Islet of Langerhans (tissue), 1 donor: ENCODE measurements at regions not wholly inside any gene's neighbourhood (a gene's known extent, or its start where the extent isn't known, plus 50 kb on each side); places are given as distances from the start of the nearest gene placed in this dataset.
"Not testable (repeated sequence)": the region's sequence is repeated elsewhere in the genome, so short reads cannot be mapped to it uniquely, and the experiment has no call there.

Experiments used
- FAIRE-seq: peaks from one replicate; lab custom pipeline; 2011; peaks lifted over from hg19 to GRCh38; lab: Jason Lieb, UNC

DNA sequence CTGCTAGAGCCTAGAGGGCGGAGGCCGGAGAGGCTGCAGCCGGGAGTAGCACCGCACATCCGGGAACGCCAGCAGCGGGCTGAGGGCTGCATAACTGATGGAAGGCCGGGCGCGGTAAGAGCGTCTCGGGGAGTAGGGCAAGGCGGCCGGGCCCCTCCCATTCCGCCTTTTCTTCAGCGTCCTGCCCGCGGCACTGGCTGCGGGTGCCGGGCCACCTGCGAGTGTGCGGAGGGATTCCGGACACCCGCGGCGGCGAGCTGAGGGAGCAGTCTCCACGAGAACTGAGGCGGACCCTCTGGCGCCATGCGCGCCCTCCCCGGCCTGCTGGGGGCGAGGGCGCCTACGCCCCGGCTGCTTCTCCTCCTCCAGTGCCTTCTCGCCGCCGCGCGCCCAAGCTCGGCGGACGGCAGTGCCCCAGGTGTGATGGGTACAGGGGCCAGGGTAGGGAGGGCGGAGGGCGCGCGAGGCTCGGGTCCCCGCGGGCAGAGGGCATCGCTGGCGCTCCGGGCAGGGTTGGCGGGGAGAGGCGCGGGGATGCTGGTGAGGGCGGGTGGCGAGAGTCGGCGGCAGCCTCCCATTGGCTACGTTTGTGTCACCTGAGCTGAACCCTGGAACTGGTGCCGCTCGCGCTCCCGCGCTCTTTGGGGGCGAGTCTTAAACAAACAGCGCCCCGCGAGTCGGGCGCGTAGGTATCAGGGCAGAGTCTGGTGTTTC lies 334.4 kb downstream of the SRGAP2C start:
- FAIRE-seq, result no peak

DNA sequence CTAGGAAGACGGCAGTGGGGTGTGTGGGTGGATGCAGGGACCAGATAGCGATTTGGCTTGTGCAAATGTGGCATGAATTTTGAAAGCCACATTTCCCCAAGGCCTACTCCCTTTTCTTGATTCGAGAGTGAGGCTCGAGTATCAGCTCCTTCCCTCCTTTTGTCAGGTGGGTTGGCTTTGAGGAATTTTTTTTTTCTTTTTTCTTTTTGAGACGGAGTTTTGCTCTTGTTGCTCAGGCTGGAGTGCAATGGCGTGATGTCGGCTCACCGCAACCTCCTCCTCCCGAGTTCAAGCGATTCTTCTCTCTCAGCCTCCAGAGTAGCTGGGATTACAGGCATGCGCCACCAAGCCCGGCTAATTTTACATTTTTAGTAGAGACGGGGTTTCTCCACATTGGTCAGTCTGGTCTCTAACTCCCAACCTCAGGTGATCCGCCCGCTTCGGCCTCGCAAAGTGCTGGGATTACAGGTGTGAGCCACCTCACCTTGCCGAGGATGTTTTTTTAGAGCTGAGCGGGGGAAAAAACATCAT lies 335.0 kb downstream of the SRGAP2C start:
- FAIRE-seq, result not testable (repeated sequence)

DNA sequence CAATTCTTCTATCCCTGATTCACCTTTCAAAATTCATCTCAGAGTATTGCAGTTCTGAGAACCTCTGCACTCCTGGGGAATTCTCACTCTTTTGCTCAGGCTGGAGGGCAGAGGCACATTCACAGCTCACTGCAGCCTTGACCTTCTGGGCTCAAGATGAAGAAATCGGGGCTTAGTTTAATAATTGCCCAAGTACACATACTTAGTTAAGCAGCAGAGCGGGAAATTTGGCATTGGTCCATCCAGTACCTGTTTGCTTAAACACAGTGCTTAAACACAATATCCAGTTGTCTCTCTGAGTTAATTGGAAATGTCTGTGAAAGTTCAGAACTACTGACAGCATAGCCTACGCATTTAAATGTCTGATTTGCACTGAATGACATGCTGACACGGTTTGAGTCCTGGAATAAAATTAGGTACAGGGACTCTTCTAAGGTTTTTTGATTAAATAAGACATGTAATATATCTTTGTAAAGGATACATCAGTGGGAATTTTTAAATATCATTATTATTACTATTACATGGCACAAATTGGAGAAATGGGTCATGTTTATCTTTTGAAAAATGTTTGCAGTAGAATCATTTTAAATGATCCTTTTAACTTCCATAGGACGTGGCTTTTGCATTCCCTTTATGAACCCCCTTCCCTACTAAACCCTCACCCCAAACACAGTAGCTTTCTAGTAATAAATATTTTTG lies 337.4 kb downstream of the SRGAP2C start:
- FAIRE-seq, result no peak

DNA sequence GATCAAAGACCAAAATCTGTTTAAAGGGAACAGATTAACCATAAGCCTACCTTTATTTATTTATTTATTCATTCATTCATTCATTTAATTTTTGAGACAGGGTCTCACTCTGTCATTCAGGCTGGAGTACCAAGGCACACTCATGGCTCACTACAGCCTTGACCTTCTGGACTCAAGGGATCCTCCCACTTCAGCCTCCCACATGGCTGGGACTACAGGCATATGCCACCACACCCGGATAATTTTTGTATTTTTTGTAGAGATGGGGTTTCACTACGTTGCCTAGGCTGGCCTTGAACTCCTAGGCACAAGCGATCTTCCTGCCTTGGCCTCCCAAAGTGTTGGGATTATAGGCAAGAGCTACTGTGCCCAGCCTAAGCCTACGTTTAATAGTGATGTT lies 338.3 kb downstream of the SRGAP2C start:
- not testable (repeated sequence) for FAIRE-seq

DNA sequence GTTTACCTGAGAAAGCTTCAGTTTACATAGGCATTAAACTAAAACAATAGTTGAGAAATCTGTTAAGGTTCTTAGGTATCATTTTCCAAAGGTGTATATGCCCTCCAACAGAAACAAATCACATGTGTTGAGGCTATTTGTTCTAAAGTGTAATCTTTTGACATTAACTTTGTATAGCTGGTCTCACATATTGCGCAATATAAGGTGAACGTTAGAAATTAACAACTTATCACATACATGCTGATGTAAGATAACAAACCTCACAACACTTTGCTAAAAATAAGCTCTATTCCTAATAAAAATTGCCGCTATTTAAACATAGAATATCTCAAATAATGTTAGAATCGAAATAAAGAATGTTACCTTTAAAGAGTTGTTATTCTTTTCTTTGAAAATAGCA lies 340.6 kb downstream of the SRGAP2C start:
- FAIRE-seq, result peak; percentile 41

DNA sequence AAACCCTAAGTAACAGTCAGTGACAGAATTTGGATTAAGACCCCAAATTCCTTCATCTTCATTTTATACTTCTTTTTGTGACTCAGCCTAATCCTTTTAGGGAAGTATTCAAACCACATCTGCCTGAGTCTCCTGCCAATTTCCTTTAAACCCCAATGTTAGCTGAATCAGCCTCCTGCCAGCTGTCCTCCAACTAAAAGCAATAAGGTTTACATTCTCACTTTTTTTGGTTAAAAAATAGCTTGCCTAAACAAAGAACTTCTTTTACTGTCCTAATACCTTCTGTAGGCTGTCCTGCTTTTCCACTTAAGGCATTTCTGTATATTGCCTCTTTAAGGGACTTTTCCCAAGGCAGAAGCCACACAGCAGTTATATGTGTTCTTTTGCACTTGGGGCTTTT lies 344.2 kb downstream of the SRGAP2C start:
- not testable (repeated sequence) for FAIRE-seq

DNA sequence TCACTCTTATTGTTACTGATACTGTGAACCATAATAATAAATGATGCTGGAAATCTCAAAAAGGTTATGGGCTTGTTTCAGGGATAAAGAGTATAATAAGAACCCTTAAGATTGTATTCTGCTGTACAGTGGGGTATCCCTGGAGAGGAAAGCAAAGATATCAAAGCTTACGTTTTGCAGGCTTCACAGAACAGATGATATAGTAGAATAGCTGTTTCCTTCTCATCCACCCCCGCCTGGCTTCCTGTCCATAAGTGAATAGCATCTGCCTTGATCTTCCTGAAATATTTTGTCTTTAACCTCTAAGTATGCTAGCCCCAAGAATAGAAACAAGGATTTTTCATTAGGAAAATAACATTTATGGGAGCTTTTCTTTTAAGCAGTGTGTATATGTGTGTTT lies 345.3 kb downstream of the SRGAP2C start:
- FAIRE-seq, result not testable (repeated sequence)

DNA sequence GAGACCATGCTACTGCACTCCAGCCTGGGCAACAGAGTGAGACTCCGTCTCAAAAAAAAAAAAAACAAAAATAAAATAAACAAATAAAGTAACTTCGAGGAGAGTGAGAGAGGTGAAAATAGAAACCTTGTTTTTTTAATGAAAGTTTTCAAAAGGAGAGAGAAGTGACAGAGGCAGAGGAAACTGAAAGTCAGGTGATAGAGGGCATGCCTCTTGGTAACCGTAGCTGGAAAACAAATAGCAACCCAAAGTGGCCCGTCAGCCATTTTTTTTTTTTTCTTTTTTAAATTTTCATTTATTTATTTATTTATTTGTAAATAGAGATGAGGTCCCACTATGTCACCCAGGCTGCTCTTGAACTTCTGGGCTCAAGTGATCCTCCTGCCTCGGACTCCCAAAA lies 347.0 kb downstream of the SRGAP2C start:
- FAIRE-seq, result not testable (repeated sequence)

DNA sequence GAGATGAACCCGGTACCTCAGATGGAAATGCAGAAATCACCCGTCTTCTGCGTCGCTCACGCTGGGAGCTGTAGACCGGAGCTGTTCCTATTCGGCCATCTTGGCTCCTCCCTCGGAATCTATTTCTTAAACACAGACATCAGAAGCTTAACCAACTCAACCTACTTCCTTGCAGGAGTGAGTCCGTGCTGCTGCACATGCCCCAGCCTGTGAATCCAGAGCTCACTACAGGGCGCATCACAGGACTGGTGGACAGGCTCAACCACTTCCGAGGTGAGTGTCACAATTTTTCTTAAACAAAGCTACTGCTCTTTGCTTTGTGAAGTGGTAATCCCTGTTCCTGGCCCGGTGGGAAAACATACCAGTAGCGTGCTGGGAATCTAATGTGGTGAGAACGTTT lies 353.4 kb downstream of the SRGAP2C start:
- not testable (repeated sequence) for FAIRE-seq

DNA sequence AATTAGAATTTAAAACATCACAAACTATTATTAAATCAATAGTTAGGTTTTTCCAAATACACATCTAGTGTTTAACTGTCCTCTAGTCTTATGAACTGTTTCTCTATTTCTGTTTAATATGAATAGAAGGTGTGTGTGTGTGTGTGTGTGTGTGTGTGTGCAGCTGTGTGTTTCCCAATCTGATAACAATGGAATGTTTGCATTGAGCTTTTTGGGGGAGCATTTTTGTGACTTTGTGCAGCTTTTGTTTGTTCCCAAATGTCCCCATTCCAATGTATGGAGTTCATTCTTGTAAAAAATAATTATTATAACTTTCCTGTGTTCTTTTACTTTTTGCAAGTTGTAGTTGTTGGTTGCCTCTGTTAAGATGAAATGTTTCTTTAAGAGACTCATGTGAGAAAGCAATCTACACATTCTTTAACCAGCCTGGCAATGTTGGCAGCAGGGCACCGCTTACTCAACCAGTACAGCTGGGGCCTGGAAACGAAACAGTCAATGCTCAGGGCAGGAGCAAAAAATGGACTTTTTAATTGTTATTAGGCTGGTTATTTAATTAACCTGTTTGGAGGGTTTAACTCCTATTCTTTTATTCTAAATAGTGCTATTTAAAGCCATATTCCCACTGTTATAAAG lies 354.3 kb downstream of the SRGAP2C start:
- FAIRE-seq, result no peak

DNA sequence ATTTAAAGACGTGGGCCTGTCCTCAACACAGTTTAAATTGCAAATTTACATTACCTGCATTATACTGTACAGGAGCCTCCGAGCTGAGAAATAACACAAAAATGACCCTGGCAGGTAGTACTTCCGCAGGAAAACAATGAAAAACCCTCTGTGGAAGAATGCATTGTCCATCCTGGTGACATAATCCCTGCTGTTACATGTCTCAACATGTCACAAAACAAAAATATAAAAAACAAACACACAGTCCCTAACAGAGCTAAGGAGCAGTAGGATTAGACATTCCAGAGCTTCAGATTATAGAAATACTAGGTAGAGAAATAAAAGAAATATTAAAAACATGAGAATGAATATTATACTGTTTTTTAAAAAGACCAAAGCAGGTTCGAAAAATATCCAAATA lies 359.2 kb downstream of the SRGAP2C start:
- FAIRE-seq, result not testable (repeated sequence)

DNA sequence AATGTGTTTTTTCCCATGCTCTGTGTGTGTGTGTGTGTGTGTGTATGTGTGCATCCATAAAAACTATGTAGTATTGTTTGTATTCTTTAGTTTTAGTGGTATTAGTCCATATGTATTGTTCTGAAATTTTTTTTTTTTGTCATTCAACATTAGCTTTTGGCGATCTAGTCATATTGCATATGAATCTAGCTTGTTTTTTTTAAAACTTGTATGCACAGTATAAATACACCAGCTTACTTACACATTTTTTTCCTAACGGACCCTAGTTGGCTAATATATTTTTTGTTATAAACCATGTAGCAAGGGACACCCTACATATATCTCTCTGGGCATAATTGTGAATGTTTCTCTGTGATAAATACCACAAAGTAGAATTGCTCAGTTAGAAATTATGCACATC lies 359.7 kb downstream of the SRGAP2C start:
- no peak for FAIRE-seq

DNA sequence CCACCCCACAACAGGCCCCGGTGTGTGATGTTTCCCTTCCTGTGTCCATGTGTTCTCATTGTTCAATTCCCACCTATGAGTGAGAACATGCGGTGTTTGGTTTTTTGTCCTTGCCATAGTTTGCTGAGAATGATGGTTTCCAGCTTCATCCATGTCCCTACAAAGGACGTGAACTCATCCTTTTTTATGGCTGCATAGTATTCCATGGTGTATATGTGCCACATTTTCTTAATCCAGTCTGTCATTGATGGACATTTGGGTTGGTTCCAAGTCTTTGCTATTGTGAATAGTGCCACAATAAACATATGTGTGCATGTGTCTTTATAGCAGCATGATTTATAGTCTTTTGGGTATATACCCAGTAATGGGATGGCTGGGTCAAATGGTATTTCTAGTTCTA lies 361.1 kb downstream of the SRGAP2C start:
- FAIRE-seq, result not testable (repeated sequence)

DNA sequence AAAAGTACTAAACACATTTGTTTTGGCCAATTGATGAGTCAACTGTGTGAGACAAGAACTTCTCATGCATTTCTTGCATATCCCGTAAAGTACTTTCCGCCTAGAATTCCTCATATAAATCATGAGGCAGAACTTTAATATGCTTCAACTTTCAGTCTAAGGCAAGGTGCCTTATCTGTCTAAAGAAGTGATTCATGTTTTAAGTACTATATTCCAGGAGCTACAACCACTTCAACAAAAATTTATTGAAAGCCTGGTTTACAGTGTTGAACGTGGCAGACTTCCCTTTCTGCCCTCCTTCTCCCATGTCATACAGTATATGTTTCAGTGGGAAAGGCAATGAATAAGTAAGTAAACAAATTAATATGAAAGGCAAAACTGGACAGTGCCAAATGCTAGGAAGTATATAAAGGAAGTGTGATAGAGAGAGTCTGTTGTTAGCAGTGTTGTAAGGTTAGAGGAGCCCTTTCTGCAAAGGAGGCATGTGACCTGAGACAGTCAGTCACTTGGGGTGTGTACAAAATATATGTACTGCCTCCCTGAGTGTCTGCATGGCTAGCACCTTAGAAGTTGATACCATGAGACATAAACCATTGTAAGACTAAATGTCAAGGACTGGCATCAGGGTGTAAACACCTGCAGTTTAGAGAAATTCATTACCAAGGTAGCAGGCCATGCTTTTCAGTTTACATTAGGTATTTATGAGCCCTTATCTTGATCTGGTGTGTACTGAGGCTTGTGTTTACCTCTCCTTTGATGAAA lies 362.2 kb downstream of the SRGAP2C start:
- no peak for FAIRE-seq

DNA sequence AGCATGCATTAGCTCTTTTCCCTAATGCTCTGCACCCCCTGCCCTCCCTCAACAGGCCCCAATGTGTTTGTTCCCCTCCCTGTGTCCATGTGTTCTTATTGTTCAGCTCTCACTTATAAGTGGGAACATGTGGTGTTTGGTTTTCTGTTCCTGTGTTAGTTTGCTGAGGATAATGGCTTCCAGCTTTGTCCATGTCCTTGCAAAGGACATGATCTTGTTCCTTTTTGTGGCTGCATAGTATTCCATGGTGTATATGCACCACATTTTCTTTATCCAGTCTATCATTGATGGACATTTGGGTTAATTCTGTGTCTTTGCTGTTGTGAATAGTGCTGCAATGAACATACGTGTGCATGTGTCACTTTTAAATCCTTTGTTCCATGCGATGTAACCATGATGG lies 363.0 kb downstream of the SRGAP2C start:
- FAIRE-seq, result not testable (repeated sequence)

DNA sequence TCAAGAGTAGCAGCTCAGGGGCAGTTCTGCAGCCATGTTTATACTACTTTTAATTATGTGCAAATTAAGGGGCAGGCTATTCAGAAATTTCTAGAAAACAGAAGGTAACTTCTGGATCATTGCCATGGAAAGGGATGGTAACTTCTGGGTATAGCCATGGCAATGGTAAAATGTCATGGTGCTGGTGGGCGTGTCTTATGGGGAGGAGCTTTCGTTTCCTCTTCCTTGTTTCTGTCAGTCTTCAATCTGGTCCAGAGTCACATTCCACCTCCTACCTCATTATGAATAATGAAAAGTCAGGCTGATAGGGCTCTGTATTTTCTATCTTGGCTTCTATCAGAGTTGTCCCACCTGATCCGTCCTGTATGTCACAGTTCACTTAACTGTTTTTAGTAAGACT lies 366.0 kb downstream of the SRGAP2C start:
- FAIRE-seq, result not testable (repeated sequence)

DNA sequence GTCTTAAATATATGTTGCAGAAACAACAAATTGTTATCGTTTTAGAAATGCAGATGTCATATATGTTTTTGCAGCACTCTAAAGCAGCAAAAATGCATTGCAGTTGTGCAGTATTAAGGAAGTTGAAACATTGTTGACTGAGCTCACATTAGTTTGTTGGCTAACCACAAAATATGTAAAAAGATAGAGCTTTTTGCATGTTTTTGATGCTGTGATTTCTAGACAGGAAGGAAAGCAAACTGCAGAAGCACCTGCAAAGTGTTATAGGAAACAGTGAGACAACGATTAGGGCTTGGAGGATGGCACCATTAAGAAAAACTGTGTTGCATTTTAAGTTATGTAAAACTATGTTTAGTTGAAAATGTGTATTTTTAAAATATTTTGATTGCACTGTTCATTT lies 366.7 kb downstream of the SRGAP2C start:
- not testable (repeated sequence) for FAIRE-seq

DNA sequence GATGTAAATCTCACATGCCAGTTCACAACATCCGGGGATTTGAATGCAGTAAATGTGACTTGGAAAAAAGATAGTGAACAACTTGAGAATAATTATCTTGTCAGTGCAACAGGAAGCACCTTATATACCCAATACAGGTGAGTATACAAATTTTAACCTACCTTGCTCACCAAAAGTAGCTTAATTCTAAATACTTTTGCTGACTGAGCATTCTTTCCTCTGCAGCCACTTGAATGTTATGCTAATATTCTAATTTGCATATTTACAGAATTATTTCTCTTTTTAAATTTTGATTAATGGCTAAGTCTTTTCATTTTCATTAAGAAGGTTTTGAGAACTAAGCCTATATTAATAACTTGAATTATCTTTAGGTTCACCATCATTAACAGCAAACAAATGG lies 371.8 kb downstream of the SRGAP2C start:
- peak; percentile 84 for FAIRE-seq

DNA sequence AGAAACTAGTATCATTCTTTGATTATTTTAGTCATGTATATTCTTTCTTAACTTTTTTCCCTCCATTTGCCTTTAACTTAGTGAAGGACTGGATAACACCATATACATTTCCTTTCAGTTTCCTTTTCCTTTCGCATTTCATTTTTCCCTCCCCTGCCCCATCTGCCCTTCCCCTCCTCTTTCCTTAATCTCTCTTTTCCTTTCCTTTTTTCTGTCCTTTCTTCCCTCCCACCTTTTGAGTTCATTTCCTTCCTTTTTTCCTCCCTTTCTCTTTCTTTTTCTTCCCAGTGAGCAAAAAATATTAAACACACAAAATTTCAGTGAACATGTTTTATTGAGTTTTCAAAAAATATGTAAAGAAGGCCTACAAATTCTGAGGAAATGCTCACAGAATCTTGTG lies 373.3 kb downstream of the SRGAP2C start:
- FAIRE-seq, result not testable (repeated sequence)

DNA sequence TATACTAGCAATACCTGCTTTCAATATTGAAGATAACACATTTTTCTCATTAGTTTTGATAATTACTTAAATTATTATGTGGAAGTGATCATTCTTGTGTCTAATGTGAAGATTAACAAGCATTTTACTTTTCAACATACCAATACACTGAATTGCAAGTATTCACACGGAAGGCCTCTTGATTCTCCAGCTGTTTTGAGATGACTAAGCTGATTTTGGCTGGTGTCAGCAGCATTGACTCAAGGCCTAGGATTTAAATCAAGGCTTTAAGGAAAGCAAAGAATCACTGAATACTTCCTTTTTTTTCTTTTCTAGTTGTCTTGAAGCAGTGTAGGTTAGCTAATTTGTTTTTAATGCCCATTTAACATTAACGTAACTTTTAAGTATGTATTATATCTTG lies 373.7 kb downstream of the SRGAP2C start:
- FAIRE-seq, result peak; percentile 56

DNA sequence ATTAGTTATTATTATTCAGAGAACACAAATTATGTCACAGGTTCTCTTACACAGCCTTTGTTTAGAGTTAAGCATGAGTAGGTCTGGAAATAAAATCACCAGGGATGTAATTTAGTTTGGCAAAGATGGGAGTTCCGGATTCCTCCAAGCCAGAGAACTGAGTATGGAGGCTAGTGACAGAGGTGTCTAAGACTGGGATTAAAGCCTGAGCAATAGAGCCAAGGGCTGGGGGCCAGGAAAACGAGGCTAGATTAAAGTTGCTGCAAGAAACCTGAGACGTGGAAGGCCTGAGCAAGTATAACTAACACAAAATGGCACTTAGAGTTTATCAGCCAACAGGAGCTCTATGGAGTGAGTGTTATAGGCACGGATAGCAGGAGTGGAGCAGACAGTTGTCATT lies 381.6 kb downstream of the SRGAP2C start:
- no peak for FAIRE-seq

DNA sequence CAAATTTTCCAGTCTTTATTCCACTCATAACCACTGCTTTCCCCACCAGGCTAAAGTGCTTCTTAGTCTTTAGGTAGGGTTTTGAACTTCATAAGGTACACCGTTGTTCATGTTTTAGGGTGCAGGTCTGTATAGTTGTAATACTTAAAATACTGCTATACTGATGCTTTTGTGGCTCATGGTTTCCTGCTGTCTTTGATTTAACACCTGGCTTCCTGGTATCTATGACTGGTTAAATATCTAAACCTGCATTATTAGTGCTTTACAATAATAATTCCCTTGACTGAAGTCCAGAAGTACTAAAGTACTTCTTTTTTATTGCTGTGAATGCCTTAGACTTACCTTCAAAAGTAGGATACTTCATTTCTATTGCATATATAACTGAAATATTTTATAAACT lies 384.7 kb downstream of the SRGAP2C start:
- no peak for FAIRE-seq
